SK-N-MC (cell line): ENCODE measurements at regions not wholly inside any gene's neighbourhood (a gene's known extent, or its start where the extent isn't known, plus 50 kb on each side); places are given as distances from the start of the nearest gene placed in this dataset.

Experiments
- EZH2 ChIP-seq: fragments of 200-600 bp; sonication (generic); IDR thresholded peaks from one replicate; pipeline ENCODE4 v1.6.1; 2017; ENCODE audit warnings: antibody characterized with exemption
- FOXP2 ChIP-seq: optimal IDR thresholded peaks from 2 replicates; pipeline ENCODE3; 2011; ENCODE audit warnings: mild to moderate bottlenecking, moderate library complexity; ENCODE audit not compliant: insufficient read depth; ENCODE audit errors: extremely low read length, control extremely low read depth
- POLR2AphosphoS5 ChIP-seq: IDR thresholded peaks from 2 replicates; pipeline ENCODE4 v1.6.1; 2012; ENCODE audit warnings: mild to moderate bottlenecking, low read depth, low read length, borderline replicate concordance

- TF ChIP-seq EZH2, result no peak
- no peak for TF ChIP-seq POLR2AphosphoS5
- TF ChIP-seq FOXP2, result no peak
Measured at GRCh38 chr3:31295150-31295765, 237.5 kb upstream of the STT3B start.
